ENCODE measurements at regions not wholly inside any gene's neighbourhood (a gene's known extent, or its start where the extent isn't known, plus 50 kb on each side); places are given as distances from the start of the nearest gene placed in this dataset.

DNA sequence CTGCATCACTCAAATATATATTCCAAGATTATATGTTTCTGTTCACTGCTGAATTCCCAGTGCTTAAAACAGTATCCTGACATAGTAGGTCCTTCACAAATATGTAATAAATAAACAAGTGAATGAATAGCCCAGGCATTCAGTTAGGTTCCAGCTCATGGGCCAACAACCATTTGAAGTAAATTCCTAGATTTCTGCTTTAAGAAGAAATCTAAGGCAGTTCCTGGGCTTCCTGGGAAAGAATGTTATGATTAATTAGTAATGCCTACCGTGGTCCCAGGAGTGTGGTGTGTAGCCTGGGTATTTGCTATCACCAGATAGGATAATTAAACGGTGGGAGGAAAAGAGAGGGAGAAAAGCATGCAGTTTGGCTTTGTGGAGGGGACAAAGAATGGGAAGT is 576.8 kb downstream of the SOX6 start:
- Histone ChIP-seq H3K9me3 (ENCODE audit: control insufficient read depth in 2 of 2, low read length in 2 of 2) (no peaks in the 10 kb centered on the region), H3K36me3 (ENCODE audit: control insufficient read depth in 2 of 2, insufficient read depth in 2 of 2, low read length in 2 of 2) (no peaks in the 10 kb centered on the region), H3K27me3 (ENCODE audit: control insufficient read depth in 2 of 2, insufficient read depth in 2 of 2, low read length in 2 of 2) (no peaks in the 10 kb centered on the region), H3K4me1 (ENCODE audit: control insufficient read depth in 2 of 2, insufficient read depth in 2 of 2, low read length in 2 of 2) (no peaks in the 10 kb centered on the region), H3K4me3 (ENCODE audit: low read length in 2 of 2) (no peak overlapping the region), H3K9ac (ENCODE audit: low read depth in 1 of 2, low read length in 2 of 2) (no peak overlapping the region), H3K27ac (ENCODE audit: low read depth in 2 of 2, low read length in 2 of 2) (no peak overlapping the region)

DNA sequence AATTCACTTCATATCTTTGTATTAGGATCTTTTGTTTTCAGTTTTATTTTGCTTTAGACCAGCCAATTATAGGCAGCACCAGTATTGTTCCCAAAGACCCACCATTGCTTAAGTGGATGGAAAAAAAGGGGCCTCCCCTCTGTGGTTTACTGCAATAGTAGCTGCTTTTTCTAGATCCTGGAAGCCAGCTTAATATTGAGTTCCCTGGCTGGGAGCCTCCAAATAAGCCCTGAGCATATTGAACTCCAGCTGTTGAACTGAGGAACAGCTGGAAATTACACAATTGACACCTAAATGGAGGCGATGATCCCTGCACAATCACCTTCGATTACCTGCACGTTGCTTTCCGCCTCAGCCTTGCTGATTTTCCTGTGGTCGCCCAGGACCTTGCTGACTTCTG is 576.0 kb downstream of the SOX6 start:
- Histone ChIP-seq H3K4me3 (ENCODE audit: low read length in 2 of 2) (no peak overlapping the region), H3K27ac (ENCODE audit: low read depth in 2 of 2, low read length in 2 of 2) (no peak overlapping the region), H3K4me1 (ENCODE audit: control insufficient read depth in 2 of 2, insufficient read depth in 2 of 2, low read length in 2 of 2) (no peaks in the 10 kb centered on the region), H3K27me3 (ENCODE audit: control insufficient read depth in 2 of 2, insufficient read depth in 2 of 2, low read length in 2 of 2) (no peaks in the 10 kb centered on the region), H3K36me3 (ENCODE audit: control insufficient read depth in 2 of 2, insufficient read depth in 2 of 2, low read length in 2 of 2) (no peaks in the 10 kb centered on the region), H3K9ac (ENCODE audit: low read depth in 1 of 2, low read length in 2 of 2) (no peak overlapping the region), H3K9me3 (ENCODE audit: control insufficient read depth in 2 of 2, low read length in 2 of 2) (no peaks in the 10 kb centered on the region)

DNA sequence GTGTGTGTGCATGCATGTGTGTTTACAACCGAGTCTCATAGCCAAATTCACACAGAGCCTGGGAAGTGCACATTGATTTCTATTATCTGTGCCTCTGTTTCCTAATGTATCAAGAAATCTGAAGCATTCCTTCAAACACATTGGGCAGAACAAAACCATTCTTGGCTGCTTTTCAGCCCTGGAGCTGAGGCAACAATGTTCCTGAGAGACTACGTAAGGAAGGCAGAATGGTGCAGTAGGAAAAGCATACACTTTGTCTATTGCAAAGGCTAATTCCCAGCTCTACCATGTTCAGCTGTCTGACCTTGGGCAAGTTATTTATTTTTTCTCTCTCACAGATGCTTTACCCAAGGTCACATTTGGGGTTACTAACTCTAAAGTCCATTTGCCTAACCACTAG is 575.5 kb downstream of the SOX6 start:
- Histone ChIP-seq H3K4me1 (ENCODE audit: control insufficient read depth in 2 of 2, insufficient read depth in 2 of 2, low read length in 2 of 2) (no peaks in the 10 kb centered on the region), H3K4me3 (ENCODE audit: low read length in 2 of 2) (no peak overlapping the region), H3K9me3 (ENCODE audit: control insufficient read depth in 2 of 2, low read length in 2 of 2) (no peaks in the 10 kb centered on the region), H3K36me3 (ENCODE audit: control insufficient read depth in 2 of 2, insufficient read depth in 2 of 2, low read length in 2 of 2) (no peaks in the 10 kb centered on the region), H3K27ac (ENCODE audit: low read depth in 2 of 2, low read length in 2 of 2) (no peak overlapping the region), H3K27me3 (ENCODE audit: control insufficient read depth in 2 of 2, insufficient read depth in 2 of 2, low read length in 2 of 2) (no peaks in the 10 kb centered on the region), H3K9ac (ENCODE audit: low read depth in 1 of 2, low read length in 2 of 2) (no peak overlapping the region)

DNA sequence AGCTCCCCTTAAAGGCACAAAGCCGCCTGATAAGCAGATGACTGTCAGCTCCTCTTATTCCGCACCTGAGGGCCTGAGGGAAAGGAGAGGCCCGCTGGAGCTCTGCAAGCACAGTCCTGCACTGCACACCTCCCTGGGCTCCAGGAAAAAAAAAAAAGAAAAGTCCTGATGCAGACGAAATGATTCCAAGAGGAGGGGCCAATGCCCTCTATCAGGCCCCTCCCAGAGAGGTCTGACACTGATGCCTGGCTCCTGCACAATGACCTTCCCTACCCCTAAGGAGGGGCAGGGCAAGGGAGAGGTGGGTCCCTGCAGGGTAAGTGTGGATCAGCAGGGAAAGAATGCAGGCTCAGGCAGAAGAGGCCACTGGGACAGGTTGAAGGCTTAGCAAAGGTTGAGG is 572.7 kb downstream of the SOX6 start:
- Histone ChIP-seq H3K4me3 (ENCODE audit: low read length in 2 of 2) (no peak overlapping the region), H3K9me3 (ENCODE audit: control insufficient read depth in 2 of 2, low read length in 2 of 2) (no peaks in the 10 kb centered on the region), H3K9ac (ENCODE audit: low read depth in 1 of 2, low read length in 2 of 2) (no peak overlapping the region), H3K27ac (ENCODE audit: low read depth in 2 of 2, low read length in 2 of 2) (no peak overlapping the region), H3K27me3 (ENCODE audit: control insufficient read depth in 2 of 2, insufficient read depth in 2 of 2, low read length in 2 of 2) (no peaks in the 10 kb centered on the region), H3K36me3 (ENCODE audit: control insufficient read depth in 2 of 2, insufficient read depth in 2 of 2, low read length in 2 of 2) (no peaks in the 10 kb centered on the region), H3K4me1 (ENCODE audit: control insufficient read depth in 2 of 2, insufficient read depth in 2 of 2, low read length in 2 of 2) (no peaks in the 10 kb centered on the region)

DNA sequence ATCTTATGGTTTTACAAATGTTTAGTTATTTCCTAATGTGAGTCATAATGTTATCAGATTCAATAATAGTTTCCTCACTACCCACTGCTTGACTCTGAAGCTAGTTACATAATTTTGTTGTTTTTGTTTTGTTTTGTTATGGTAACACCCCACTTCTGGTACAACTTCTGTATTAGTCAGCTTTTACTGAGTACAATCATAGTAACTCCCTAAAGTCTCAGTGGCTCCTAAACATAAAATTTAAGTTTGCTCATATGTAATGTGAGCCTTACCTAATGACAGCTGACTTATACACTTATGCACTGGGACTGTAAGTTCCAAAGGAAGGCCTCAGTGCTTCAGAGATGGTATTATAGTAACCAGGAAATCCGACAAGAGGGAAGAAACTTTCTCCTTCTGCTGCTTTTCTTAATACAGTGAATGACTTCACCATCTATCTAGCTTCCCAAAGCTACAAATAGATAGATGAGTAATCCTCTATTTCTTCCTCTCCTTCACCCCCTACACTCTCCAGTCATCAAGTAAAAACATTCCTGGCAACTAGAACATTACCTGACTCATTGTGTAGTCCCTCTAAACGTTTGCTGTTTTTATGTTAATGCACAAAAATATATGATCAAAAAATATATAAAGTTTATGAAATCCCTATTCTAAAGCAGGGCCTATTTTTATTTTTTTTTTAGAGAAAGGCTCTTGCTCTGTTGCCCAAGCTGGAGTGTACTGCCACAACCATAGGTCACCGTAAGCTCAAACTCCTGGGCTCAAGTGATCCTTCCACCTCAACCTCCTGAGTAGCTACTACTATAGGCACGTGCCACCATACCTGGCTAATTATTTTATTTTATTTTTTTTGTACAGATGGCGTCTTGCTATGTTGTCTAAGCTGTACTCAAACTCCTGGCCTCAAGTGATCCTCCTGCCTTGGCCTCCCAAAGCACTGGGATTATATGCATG is 563.0 kb downstream of the SOX6 start:
- Histone ChIP-seq H3K27ac (ENCODE audit: low read depth in 2 of 2, low read length in 2 of 2) (no peak overlapping the region), H3K4me1 (ENCODE audit: control insufficient read depth in 2 of 2, insufficient read depth in 2 of 2, low read length in 2 of 2) (no peaks in the 10 kb centered on the region), H3K9ac (ENCODE audit: low read depth in 1 of 2, low read length in 2 of 2) (no peak overlapping the region), H3K9me3 (ENCODE audit: control insufficient read depth in 2 of 2, low read length in 2 of 2) (no peaks in the 10 kb centered on the region), H3K27me3 (ENCODE audit: control insufficient read depth in 2 of 2, insufficient read depth in 2 of 2, low read length in 2 of 2) (no peaks in the 10 kb centered on the region), H3K4me3 (ENCODE audit: low read length in 2 of 2) (no peak overlapping the region), H3K36me3 (ENCODE audit: control insufficient read depth in 2 of 2, insufficient read depth in 2 of 2, low read length in 2 of 2) (no peaks in the 10 kb centered on the region)

DNA sequence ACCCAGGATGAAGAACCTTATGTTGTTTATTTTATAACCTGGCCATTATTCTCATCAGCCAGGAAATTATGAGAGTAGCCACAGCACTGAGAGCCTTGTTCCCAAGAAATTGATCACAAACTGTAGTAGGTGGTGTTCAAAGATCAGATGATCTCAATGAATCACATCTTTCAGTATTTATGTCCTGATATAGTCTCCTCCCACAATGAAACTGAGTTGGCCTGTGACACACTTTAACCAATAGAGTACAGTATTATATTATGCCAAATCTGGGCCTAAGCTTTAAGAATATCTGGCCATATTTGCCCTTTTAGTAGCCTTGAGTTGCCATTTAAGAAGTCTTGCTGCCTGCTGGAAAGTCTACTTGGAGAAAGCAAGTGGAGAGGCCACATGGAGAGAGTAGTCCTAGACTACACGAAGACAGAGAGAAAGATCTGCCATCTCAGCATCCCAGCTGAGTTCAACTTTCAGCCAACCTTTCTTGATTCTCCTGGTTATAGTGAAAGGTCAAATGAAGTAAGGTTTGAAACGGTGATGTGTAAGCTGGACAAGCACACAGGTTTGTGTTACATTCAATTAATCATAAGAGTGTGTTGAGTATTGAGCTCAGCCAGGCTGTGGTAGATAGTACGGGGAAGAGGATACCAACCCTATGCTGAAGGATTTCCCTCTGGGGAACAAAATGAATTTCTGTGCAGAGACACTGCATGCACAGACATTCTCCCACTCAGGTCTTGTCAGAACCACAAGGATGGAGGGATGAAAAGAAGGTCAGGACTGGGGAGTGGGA is 561.8 kb downstream of the SOX6 start:
- no peaks in the 10 kb centered on the region for H3K9me3 ChIP-seq (ENCODE audit: control insufficient read depth in 2 of 2, low read length in 2 of 2)
- no peak overlapping the region for H3K9ac ChIP-seq (ENCODE audit: low read depth in 1 of 2, low read length in 2 of 2)
- H3K4me1 ChIP-seq (ENCODE audit: control insufficient read depth in 2 of 2, insufficient read depth in 2 of 2, low read length in 2 of 2), result no peaks in the 10 kb centered on the region
- H3K27ac ChIP-seq (ENCODE audit: low read depth in 2 of 2, low read length in 2 of 2), result no peak overlapping the region
- H3K4me3 ChIP-seq (ENCODE audit: low read length in 2 of 2), result no peak overlapping the region
- no peaks in the 10 kb centered on the region for H3K36me3 ChIP-seq (ENCODE audit: control insufficient read depth in 2 of 2, insufficient read depth in 2 of 2, low read length in 2 of 2)
- H3K27me3 ChIP-seq (ENCODE audit: control insufficient read depth in 2 of 2, insufficient read depth in 2 of 2, low read length in 2 of 2), result no peaks in the 10 kb centered on the region

DNA sequence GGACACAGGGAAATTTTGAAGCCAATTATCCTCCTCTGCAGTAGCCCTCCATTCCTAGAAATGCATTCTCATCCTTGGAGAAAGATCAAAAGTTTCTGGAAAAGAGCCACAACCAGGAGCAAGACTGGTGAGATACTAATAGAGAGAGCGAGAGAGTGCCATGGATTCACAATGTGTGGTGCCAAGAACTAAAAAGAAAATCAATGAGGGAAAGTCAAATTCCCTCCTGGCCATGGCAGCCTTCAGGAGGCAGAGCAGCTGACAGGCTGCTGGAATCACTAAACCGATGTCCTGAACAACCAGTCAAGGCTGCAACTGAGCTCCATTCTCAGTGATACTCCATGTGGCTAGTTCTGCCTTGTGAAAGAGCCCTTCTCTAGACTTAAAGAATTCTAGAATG is 561.0 kb downstream of the SOX6 start:
- H3K4me1 ChIP-seq (ENCODE audit: control insufficient read depth in 2 of 2, insufficient read depth in 2 of 2, low read length in 2 of 2), result no peaks in the 10 kb centered on the region
- no peak overlapping the region for H3K4me3 ChIP-seq (ENCODE audit: low read length in 2 of 2)
- H3K9me3 ChIP-seq (ENCODE audit: control insufficient read depth in 2 of 2, low read length in 2 of 2), result no peaks in the 10 kb centered on the region
- H3K9ac ChIP-seq (ENCODE audit: low read depth in 1 of 2, low read length in 2 of 2), result no peak overlapping the region
- no peaks in the 10 kb centered on the region for H3K27me3 ChIP-seq (ENCODE audit: control insufficient read depth in 2 of 2, insufficient read depth in 2 of 2, low read length in 2 of 2)
- H3K36me3 ChIP-seq (ENCODE audit: control insufficient read depth in 2 of 2, insufficient read depth in 2 of 2, low read length in 2 of 2), result no peaks in the 10 kb centered on the region
- no peak overlapping the region for H3K27ac ChIP-seq (ENCODE audit: low read depth in 2 of 2, low read length in 2 of 2)

DNA sequence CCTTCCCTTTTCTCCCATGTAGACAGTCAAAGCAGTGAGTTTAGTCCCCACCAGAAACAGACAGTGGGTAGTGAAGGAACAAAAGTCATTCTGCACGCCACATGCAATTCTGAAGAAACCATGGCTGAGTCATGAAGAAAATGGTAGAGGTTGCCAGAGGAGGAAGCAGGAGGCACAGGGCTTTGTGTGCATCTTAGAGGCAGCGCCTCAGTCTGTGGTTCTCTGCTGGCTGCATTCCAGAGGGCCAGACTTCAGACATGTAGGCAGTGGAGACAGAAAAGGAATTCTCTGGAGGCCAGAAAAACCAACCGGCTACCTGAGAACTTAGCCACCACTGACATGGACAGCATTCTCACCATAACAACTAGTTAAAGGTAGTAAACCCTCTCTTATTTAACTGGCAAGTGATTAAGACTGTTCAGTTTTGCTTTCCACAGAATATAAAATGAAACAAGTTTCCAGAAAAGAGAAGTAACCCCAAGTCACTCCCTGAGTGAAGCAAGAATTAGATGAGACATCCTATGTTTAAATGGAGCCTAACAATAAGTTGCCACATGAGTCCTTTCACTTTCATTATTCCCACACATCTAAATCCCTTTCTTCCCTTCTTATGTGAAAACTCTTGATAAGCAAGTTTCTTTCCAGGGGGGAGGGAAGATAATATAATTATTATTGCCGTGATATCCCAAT is 556.1 kb downstream of the SOX6 start:
- Histone ChIP-seq H3K4me1 (ENCODE audit: control insufficient read depth in 2 of 2, insufficient read depth in 2 of 2, low read length in 2 of 2) (no peaks in the 10 kb centered on the region), H3K27ac (ENCODE audit: low read depth in 2 of 2, low read length in 2 of 2) (peak overlapping the region; percentile 46 to 50), H3K36me3 (ENCODE audit: control insufficient read depth in 2 of 2, insufficient read depth in 2 of 2, low read length in 2 of 2) (no peaks in the 10 kb centered on the region), H3K9ac (ENCODE audit: low read depth in 1 of 2, low read length in 2 of 2) (no peak overlapping the region), H3K27me3 (ENCODE audit: control insufficient read depth in 2 of 2, insufficient read depth in 2 of 2, low read length in 2 of 2) (no peaks in the 10 kb centered on the region), H3K9me3 (ENCODE audit: control insufficient read depth in 2 of 2, low read length in 2 of 2) (no peaks in the 10 kb centered on the region), H3K4me3 (ENCODE audit: low read length in 2 of 2) (no peak overlapping the region)

DNA sequence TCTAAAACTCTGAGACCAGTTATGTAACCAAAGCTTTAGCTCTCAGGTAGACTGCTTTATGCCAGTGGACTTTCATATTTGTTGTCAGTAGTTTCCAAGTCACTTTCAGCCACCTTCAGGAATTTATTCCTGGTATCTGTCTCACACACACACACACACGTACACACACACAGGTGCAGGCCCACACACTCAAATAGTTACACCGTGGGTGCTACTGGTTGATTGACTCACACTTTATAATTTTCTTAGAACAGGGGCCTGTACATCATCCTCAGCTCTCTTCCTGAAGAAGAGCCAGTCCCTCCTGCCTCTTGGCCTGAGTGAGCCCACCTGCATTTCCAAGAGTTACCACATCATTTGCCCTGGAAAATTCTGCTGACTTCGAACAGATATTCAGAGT is 555.2 kb downstream of the SOX6 start:
- Histone ChIP-seq H3K36me3 (ENCODE audit: control insufficient read depth in 2 of 2, insufficient read depth in 2 of 2, low read length in 2 of 2) (no peaks in the 10 kb centered on the region), H3K4me1 (ENCODE audit: control insufficient read depth in 2 of 2, insufficient read depth in 2 of 2, low read length in 2 of 2) (no peaks in the 10 kb centered on the region), H3K9me3 (ENCODE audit: control insufficient read depth in 2 of 2, low read length in 2 of 2) (no peaks in the 10 kb centered on the region), H3K27me3 (ENCODE audit: control insufficient read depth in 2 of 2, insufficient read depth in 2 of 2, low read length in 2 of 2) (no peaks in the 10 kb centered on the region), H3K27ac (ENCODE audit: low read depth in 2 of 2, low read length in 2 of 2) (peak overlapping the region; percentile 14 to 44), H3K9ac (ENCODE audit: low read depth in 1 of 2, low read length in 2 of 2) (no peak overlapping the region), H3K4me3 (ENCODE audit: low read length in 2 of 2) (no peak overlapping the region)

DNA sequence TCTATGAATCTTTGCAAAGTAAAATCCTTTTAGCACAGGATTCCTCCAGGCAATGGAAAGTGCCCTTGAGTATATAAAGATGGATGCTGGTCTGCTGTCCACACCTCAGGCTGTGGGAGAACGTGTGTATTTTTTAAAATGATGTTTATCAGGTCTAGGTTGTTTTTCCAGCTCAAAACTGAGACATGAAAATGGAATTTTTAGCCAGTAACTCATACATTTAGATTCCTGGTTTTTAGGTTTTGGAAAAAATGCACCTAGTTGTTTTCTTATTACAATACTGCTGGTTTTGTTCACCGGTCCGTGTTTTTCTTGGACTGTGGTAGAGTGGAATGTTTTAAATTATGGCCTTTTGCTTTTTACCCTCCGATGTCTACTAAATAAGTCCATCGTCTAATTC is 554.7 kb downstream of the SOX6 start:
- Histone ChIP-seq H3K27ac (ENCODE audit: low read depth in 2 of 2, low read length in 2 of 2) (no peak overlapping the region), H3K9me3 (ENCODE audit: control insufficient read depth in 2 of 2, low read length in 2 of 2) (no peaks in the 10 kb centered on the region)

More for the DNA sequence above, 554.7 kb downstream of the SOX6 start:
- Histone ChIP-seq H3K9ac (ENCODE audit: low read depth in 1 of 2, low read length in 2 of 2) (no peak overlapping the region), H3K4me1 (ENCODE audit: control insufficient read depth in 2 of 2, insufficient read depth in 2 of 2, low read length in 2 of 2) (no peaks in the 10 kb centered on the region), H3K27me3 (ENCODE audit: control insufficient read depth in 2 of 2, insufficient read depth in 2 of 2, low read length in 2 of 2) (no peaks in the 10 kb centered on the region), H3K36me3 (ENCODE audit: control insufficient read depth in 2 of 2, insufficient read depth in 2 of 2, low read length in 2 of 2) (no peaks in the 10 kb centered on the region), H3K4me3 (ENCODE audit: low read length in 2 of 2) (no peak overlapping the region)
